Panc1 (cell line): ENCODE measurements at regions not wholly inside any gene's neighbourhood (a gene's known extent, or its start where the extent isn't known, plus 50 kb on each side); places are given as distances from the start of the nearest gene placed in this dataset.

ENCODE experiments used
- ATAC-seq: fragments of 200-7000 bp; cut with Tn5 transposase; 2 replicates; pipeline ENCODE4 v1.9.1; 2020; ENCODE audit warnings: mild to moderate bottlenecking, moderate library complexity
- BruUV-seq: library from RNA; stranded (reverse); fragments of 400-500 nt; replicated peaks from 2 replicates; lab custom pipeline; 2021; lab: Mats Ljungman, UMichigan
- CTCF ChIA-PET: fragments of 300-600 bp; sonication (Branson Sonifier 250); formaldehyde crosslinking; loops from one replicate; lab custom pipeline; 2022; ENCODE audit warnings: antibody characterized with exemption; lab: Charles Lee
- POLR2A ChIA-PET: fragments of 300-600 bp; sonication (Branson Sonifier 250); formaldehyde crosslinking; loops from one replicate; lab custom pipeline; 2022; ENCODE audit warnings: antibody characterized with exemption; lab: Charles Lee
- DNase-seq: peaks from one replicate; pipeline ENCODE4 v3.0.0-alpha.2; 2010; ENCODE audit warnings: low read depth, low spot score
- H3K27ac ChIP-seq: 2 replicates; pipeline ENCODE4 v1.5.1; 2011; ENCODE audit warnings: mild to moderate bottlenecking, low read length, inconsistent platforms
- H3K27me3 ChIP-seq: fragments of 200-500 bp; sonication (Bioruptor generic); 2 replicates; pipeline ENCODE4 v1.6.0; 2014; ENCODE audit warnings: low read length, inconsistent platforms; ENCODE audit not compliant: control insufficient read depth, insufficient read depth
- H3K36me3 ChIP-seq: fragments of 200-500 bp; sonication (Bioruptor generic); 2 replicates; pipeline ENCODE4 v1.5.1; 2014; ENCODE audit warnings: inconsistent platforms, mild to moderate bottlenecking, low read length, moderate library complexity; ENCODE audit not compliant: control insufficient read depth, insufficient read depth
- H3K4me1 ChIP-seq: 2 replicates; pipeline ENCODE4 v1.5.1; 2011; ENCODE audit warnings: inconsistent platforms, mild to moderate bottlenecking, low read length, moderate library complexity; ENCODE audit not compliant: control insufficient read depth, insufficient read depth
- H3K4me3 ChIP-seq, 2 experiments: 2 replicates each; pipeline ENCODE4 v1.5.1; 2011 to 2012; ENCODE audit warnings: low read depth in 2 of 2, low read length in 2 of 2, mild to moderate bottlenecking in 2 of 2, inconsistent platforms in 1 of 2, moderate library complexity in 1 of 2
- H3K9me3 ChIP-seq: fragments of 200-500 bp; sonication (Bioruptor generic); 2 replicates; pipeline ENCODE4 v1.5.1; 2014; ENCODE audit warnings: low read depth, mild to moderate bottlenecking, inconsistent platforms, low read length, moderate library complexity; ENCODE audit not compliant: control insufficient read depth, insufficient read depth
- POLR2AphosphoS5 ChIP-seq: IDR thresholded peaks from 2 replicates; pipeline ENCODE4 v1.6.1; 2012; ENCODE audit warnings: mild to moderate bottlenecking, low read depth, low read length, moderate library complexity
- SIN3A ChIP-seq: IDR thresholded peaks from 2 replicates; pipeline ENCODE4 v1.6.1; 2012; ENCODE audit warnings: low read depth, mild to moderate bottlenecking, low read length, moderate library complexity, borderline replicate concordance; ENCODE audit not compliant: insufficient read depth
- TCF7L2 ChIP-seq: IDR thresholded peaks from 2 replicates; pipeline ENCODE4 v1.6.1; 2011; ENCODE audit warnings: mild to moderate bottlenecking, low read depth, low read length, inconsistent platforms
- in situ Hi-C: cut with HindIII; loops from 2 replicates; pipeline ENCODE4 v1.10.0; 2016; ENCODE audit warnings: low sequenced_read_pairs, low pct_unique_long_range_greater_than_20kb
- intact Hi-C: fragments of 100-400 bp; cut with micrococcal nuclease; formaldehyde crosslinking; loops from one replicate; pipeline ENCODE4 v1.10.0; 2022; ENCODE audit not compliant: unreplicated experiment
- TF ChIP-seq, protein P1 (sequence below): fragments of 450-650 bp; IDR thresholded peaks from 2 replicates; pipeline ENCODE4 v1.5.1; 2017; ENCODE audit warnings: mild to moderate bottlenecking
- TF ChIP-seq, protein P2 (sequence below), 2 experiments: IDR thresholded peaks; 2 replicates each; pipeline ENCODE4 v1.6.1; 2011 to 2012; ENCODE audit warnings: low read depth in 2 of 2, control low read depth in 1 of 2, low read length in 1 of 2, mild to moderate bottlenecking in 1 of 2, moderate library complexity in 1 of 2; ENCODE audit not compliant: insufficient read depth in 1 of 2

DNA sequence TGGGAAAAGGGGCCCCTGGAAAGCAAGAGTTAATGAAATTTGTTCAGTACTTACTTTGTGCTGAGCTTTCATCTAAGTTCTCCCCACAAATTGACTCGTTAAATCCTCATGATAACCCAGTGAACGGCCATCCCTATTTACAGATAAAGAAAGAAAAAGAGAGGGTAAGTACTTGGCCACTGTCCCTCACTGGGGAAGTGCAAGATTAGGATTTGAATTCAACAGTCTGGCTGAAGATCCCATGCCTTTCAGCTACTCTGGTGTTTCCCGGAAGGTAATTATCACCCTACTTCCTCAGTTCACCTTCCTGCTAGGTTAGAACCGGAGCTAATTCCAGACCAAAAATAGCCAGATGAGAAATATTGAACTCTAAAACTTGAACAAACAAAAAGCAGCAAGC, 269.2 kb upstream of the TLE4 start:
- intact Hi-C loops = no loop called here
- no peaks in the 10 kb centered on the region for H3K27me3 ChIP-seq
- ChIA-PET CTCF (no interaction called here), POLR2A (no interaction called here)
- DNase-seq (no peak), ATAC-seq (no peak)
- no peaks in the 10 kb centered on the region for H3K9me3 ChIP-seq
- H3K4me1 ChIP-seq = no peaks in the 10 kb centered on the region
- BruUV-seq = no TSS peak
- H3K4me3 ChIP-seq = no peak overlapping the region
- in situ Hi-C loops = no loop called here
- no peak for TF ChIP-seq TCF7L2
- TF ChIP-seq, protein P1, sequence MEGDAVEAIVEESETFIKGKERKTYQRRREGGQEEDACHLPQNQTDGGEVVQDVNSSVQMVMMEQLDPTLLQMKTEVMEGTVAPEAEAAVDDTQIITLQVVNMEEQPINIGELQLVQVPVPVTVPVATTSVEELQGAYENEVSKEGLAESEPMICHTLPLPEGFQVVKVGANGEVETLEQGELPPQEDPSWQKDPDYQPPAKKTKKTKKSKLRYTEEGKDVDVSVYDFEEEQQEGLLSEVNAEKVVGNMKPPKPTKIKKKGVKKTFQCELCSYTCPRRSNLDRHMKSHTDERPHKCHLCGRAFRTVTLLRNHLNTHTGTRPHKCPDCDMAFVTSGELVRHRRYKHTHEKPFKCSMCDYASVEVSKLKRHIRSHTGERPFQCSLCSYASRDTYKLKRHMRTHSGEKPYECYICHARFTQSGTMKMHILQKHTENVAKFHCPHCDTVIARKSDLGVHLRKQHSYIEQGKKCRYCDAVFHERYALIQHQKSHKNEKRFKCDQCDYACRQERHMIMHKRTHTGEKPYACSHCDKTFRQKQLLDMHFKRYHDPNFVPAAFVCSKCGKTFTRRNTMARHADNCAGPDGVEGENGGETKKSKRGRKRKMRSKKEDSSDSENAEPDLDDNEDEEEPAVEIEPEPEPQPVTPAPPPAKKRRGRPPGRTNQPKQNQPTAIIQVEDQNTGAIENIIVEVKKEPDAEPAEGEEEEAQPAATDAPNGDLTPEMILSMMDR = no peak
- no peak for TF ChIP-seq POLR2AphosphoS5
- TF ChIP-seq SIN3A = no peak
- TF ChIP-seq, protein P2, sequence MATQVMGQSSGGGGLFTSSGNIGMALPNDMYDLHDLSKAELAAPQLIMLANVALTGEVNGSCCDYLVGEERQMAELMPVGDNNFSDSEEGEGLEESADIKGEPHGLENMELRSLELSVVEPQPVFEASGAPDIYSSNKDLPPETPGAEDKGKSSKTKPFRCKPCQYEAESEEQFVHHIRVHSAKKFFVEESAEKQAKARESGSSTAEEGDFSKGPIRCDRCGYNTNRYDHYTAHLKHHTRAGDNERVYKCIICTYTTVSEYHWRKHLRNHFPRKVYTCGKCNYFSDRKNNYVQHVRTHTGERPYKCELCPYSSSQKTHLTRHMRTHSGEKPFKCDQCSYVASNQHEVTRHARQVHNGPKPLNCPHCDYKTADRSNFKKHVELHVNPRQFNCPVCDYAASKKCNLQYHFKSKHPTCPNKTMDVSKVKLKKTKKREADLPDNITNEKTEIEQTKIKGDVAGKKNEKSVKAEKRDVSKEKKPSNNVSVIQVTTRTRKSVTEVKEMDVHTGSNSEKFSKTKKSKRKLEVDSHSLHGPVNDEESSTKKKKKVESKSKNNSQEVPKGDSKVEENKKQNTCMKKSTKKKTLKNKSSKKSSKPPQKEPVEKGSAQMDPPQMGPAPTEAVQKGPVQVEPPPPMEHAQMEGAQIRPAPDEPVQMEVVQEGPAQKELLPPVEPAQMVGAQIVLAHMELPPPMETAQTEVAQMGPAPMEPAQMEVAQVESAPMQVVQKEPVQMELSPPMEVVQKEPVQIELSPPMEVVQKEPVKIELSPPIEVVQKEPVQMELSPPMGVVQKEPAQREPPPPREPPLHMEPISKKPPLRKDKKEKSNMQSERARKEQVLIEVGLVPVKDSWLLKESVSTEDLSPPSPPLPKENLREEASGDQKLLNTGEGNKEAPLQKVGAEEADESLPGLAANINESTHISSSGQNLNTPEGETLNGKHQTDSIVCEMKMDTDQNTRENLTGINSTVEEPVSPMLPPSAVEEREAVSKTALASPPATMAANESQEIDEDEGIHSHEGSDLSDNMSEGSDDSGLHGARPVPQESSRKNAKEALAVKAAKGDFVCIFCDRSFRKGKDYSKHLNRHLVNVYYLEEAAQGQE (IDR thresholded peaks at IDR 0.05; ENCODE audit: insufficient read depth in 1 of 2, low read depth in 2 of 2, low read length in 1 of 2) = no peak
- H3K36me3 ChIP-seq = no peaks in the 10 kb centered on the region
- no peak overlapping the region for H3K27ac ChIP-seq

DNA sequence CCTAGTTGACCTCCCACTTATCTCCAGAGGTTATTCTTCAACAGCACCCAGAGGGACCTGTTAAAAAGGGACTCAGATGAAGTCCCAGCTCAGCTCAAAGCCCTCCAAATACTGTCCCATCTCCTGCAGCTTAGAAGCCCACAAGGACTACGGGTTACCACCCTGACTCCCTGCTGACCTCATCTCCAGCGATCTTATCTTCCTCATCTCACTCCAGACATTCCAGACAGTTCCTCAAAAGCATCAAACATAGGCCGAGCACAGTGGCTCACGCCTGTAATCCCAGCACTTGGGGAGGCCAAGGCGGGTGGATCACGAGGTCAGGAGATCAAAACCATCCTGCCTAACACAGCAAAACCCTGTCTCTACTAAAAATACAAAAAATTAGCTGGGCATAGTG, 263.8 kb upstream of the TLE4 start:
- no peak for ATAC-seq
- ChIA-PET POLR2A (no interaction called here), CTCF (no interaction called here)
- H3K4me3 ChIP-seq = no peak overlapping the region
- no TSS peak for BruUV-seq
- H3K27me3 ChIP-seq = no peaks in the 10 kb centered on the region
- intact Hi-C loops = no loop called here
- TF ChIP-seq, protein P2 (IDR thresholded peaks at IDR 0.05; ENCODE audit: insufficient read depth in 1 of 2, low read depth in 2 of 2, low read length in 1 of 2) = no peak
- TF ChIP-seq, protein P1 = no peak
- TF ChIP-seq TCF7L2 (no peak), POLR2AphosphoS5 (no peak), SIN3A (no peak)
- no peak overlapping the region for H3K27ac ChIP-seq
- in situ Hi-C loops = no loop called here
- no peak for DNase-seq
- no peaks in the 10 kb centered on the region for H3K36me3 ChIP-seq
- H3K4me1 ChIP-seq = no peaks in the 10 kb centered on the region
- no peaks in the 10 kb centered on the region for H3K9me3 ChIP-seq
